ENCODE measurements at regions not wholly inside any gene's neighbourhood (a gene's known extent, or its start where the extent isn't known, plus 50 kb on each side); places are given as distances from the start of the nearest gene placed in this dataset.

GRCh38 chr10:114771749-114772148, 49.8 kb upstream of the FHIP2A start:
- Mint-ChIP-seq H3K4me3 (no peak overlapping the region), H3K4me1 (ENCODE audit: low read depth) (peaks cover 10% of the 10 kb centered on the region), H3K27ac (no peak overlapping the region), H3K27me3 (peaks cover 9% of the 10 kb centered on the region), H3K9me3 (ENCODE audit: low read depth) (no peaks in the 10 kb centered on the region), H3K36me3 (peaks cover 1% of the 10 kb centered on the region)
